HEK293T (cell line): ENCODE measurements at regions not wholly inside any gene's neighbourhood (a gene's known extent, or its start where the extent isn't known, plus 50 kb on each side); places are given as distances from the start of the nearest gene placed in this dataset.

Source experiments
- FOXK2 ChIP-seq: fragments of 450-650 bp; IDR thresholded peaks from 2 replicates; pipeline ENCODE4 v1.6.1; 2016; ENCODE audit warnings: mild to moderate bottlenecking
- HDGF ChIP-seq: fragments of 450-650 bp; IDR thresholded peaks from 2 replicates; pipeline ENCODE4 v1.6.1; 2017; ENCODE audit warnings: antibody characterized with exemption, borderline replicate concordance
- LEF1 ChIP-seq: fragments of 450-650 bp; IDR thresholded peaks from 2 replicates; pipeline ENCODE4 v1.6.1; 2017; ENCODE audit warnings: mild to moderate bottlenecking, borderline replicate concordance
- SP1 ChIP-seq: fragments of 450-650 bp; IDR thresholded peaks from 2 replicates; pipeline ENCODE4 v1.6.1; 2017
- ZNF384 ChIP-seq: fragments of 450-650 bp; IDR thresholded peaks from 2 replicates; pipeline ENCODE4 v1.6.1; 2016

DNA sequence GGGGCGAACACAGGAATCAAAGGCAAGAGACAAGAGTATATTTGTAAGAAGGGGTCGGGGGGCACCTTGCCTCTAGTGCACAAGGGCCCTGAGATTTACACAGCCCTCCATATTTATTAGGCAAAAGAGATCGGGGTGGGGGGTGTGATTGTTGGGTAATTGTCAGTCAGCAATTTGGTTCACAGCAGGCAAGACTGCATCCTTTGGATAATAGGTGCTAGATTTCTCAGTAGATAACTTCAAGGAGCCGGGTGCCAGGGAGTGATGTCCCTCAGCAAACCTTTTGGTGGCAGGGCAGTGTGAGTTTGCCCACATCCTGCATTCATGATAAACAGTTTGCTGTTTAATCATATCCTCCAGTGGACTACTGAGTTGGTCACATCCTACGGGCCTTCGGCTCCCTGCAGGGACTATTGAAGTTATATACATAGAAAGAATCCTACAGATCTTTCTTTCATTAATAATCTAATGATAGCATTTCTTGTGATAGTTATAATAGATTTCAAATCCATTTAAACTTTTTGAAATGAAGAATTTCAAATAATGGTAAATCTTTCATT is 178.5 kb downstream of the GNAI1 start:
- TF ChIP-seq LEF1 (no peak), ZNF384 (no peak), SP1 (no peak), FOXK2 (no peak), HDGF (no peak)
